ENCODE measurements at regions not wholly inside any gene's neighbourhood (a gene's known extent, or its start where the extent isn't known, plus 50 kb on each side); places are given as distances from the start of the nearest gene placed in this dataset.
A peak's percentile ranks its signal among the peaks of the same experiment; 100 is the strongest.
"Not testable (repeated sequence)": the region's sequence is repeated elsewhere in the genome, so short reads cannot be mapped to it uniquely, and the experiment has no call there.

DNA sequence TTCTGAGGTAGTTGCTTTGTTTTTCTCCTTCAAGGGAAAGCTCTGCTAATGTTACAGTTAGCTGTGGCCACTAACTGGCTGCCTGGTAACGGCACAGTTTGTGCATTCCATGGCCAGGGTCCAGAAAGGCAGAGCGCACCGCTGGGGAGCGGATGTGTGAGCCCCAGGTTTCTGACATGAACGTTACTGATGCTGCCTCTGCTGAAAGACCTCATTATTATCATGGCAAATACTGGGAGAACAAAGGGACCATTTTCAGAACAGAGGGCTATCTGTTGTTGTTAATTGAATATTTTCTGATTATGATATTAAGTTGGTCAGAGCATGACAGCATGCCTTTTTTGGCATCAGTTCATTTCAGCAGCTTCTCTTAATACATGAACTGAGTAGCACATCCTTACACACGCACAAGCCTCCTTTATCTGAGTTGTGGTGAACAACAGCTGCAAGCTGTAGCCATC, 134.1 kb downstream of the NUDT12 start:
- peak; percentile 53 for DNase-seq (ENCODE audit: low spot score)

DNA sequence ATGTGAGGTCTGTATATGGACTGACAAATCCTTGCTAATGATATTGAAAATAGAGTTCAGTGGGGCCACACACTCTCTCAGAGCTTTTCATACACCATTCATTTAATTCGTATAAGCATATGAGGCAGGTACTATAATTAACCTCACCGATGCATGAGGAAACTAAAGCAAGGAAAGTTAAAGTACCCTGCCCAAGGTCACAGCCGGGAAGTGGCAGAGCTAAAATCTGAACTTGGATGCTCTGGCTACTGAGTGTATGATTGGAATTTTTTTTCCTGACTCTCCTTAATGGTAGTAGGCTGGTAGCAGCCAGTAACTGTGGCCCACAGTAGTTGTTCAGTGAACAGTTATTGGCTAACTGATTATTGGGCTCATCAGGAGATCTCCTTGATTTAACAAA, 135.3 kb downstream of the NUDT12 start:
- no peak for DNase-seq (ENCODE audit: low spot score)

DNA sequence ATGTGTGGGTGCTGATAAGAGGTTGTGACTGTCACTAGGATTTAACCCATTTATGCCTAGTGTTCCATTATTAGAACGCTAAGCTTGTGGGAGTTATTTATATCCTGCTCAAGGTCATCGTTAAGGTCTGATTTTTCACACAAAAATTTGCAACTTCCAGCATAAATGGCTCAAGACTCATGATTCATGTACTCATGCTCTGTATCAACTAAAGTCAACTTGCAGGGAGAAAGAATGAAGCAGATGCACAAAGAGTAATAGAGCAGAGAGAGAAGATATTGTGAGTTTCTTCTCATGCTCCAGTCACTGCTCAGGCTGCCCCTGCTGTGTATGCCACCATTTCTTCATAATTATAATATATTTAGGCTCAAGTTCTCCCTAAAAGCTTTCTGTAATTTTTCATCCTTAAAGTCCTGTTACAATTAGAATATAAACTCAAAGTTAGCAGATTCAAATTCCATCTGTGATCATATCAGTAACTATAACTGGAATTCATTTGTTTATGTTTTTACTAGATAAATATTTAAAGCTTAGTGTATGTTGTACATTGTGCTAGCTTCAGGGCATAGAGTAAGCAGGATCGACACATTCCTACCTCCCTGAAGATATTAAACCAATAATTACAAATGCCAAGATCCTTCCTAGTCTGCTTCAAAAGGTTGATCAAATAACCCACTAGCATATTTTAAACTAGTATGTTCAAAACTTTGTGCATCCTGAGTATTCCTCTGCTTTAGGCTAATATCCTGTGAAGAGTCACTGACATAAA, 136.7 kb downstream of the NUDT12 start:
- DNase-seq (ENCODE audit: low spot score), result no peak

DNA sequence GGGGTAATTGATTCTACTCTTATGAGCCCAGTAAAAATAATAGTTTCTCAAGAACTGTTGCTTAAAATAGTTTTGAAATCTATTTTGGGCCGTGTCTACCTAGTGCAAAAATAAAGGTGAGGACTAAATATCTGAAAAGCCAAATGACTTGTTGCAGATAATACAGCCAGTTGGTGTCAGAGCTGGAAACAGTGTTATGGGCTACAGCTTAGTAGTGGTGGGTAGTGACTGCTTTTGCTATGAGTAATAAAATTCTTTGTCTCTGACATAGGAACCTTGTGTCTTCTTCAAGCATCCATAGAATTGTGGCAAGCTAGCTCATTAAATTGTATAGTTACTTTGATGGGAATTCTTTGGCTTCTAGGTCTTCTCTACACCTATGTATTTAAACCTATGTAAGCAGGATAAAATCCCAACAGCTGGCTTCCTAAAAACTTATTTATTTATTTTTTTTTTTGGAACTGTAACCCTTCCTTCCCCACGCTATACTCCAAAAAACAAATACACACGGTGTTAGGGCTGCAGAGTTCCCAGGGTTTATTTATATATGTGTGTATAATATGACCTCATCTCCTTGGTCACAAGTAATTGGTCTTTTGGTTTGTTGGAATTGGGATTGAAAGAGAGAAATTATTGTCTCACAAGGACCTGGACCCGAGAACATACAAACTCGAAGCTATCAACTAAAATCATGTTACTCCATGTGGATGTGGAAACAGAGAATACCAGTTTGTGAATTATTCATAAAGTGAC, 138.0 kb downstream of the NUDT12 start:
- DNase-seq (ENCODE audit: low spot score), result peak; percentile 56

DNA sequence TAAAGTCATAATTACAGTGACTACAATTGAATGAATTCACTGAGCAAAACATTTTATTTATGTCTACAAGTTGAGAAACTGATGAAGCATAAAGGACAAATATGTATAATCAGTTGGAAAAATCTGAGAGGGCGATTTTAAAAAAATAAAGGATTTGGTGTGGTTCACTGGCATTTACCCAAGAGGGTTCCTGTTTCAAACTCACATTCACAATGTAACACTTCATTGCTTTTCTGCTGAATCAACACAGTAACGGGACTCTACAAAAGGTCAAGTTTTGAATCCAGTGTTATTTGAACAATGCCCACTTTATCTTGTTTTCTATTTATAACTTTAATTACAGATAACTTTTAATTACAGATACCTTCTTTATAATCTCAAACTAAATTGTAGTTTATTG, 138.6 kb downstream of the NUDT12 start:
- no peak for DNase-seq (ENCODE audit: low spot score)

DNA sequence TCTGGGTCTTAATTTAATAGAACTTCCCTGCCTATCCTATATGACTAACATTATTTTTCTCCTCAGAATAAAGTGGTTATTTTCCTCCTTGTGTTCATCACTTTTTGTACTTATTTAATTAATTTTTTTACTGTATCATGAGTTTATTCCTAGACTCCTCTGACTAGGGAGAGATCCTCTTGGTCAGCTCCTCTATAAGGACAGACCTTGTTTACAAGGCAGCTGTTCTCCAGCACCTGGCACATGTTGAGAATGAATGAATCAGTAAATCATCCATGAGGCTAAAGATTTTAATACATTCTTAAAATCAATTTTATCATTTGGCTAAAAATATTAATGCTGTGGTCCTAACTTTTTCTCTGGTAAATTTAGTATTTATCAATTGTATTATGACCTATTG, 139.8 kb downstream of the NUDT12 start:
- DNase-seq (ENCODE audit: low spot score), result no peak

DNA sequence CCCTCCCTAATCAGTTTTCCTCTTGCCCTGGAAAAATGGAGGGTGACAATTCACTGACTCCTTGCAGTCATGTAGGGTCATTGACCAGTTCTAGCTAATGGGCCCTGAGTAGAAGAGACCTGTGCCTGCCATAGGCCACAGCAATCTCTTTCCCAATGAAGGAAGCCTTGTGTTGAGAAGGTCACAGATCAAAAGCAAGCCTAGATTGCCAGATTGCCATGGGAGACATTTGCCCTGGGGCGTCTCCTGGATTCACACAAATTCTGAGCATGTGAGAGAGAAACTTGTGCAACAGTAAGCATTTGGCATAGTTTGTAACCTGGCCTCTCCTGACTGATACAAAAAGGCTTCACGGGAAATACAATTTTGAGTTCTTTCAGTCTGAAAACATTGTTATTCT, 148.0 kb downstream of the NUDT12 start:
- no peak for DNase-seq (ENCODE audit: low spot score)

DNA sequence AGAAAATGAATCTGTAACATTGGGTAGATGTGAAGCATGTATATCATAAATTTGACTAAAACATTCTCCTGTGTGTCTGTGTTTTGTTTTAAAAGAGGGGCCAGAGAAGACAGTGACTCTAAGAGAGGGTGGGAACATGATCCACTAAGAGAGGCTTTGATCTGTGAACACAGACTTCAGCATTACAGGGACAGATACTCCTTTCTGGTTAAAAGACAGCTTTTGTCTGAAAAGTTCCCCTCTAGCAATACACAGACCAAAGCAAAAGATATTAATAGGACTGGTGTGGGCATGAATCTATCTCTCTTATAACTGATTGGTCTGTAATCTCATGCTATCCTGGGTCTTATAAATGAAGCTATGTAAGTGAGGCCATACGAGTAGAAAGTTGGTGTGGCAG, 150.9 kb downstream of the NUDT12 start:
- DNase-seq (ENCODE audit: low spot score), result no peak

DNA sequence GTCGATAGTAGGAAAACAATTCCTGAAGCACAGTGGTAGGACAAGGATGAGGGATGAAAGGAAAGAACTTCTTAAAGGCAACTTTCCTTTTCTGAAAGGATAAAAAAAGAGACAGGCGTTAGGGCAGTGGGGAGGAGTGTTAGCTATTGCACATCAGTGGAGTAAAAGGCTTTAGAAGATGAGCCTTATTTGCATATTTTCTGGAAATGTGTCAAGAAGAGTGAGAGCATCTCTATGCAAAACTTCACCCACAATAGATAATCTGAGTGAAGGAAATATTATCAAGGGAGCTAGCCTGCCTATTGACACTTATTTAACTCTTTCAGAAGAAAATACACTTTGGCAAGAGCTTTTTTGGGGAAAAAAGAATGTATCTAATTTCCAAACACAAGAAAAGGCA, 151.6 kb downstream of the MACIR start:
- no peak for DNase-seq (ENCODE audit: low spot score)

DNA sequence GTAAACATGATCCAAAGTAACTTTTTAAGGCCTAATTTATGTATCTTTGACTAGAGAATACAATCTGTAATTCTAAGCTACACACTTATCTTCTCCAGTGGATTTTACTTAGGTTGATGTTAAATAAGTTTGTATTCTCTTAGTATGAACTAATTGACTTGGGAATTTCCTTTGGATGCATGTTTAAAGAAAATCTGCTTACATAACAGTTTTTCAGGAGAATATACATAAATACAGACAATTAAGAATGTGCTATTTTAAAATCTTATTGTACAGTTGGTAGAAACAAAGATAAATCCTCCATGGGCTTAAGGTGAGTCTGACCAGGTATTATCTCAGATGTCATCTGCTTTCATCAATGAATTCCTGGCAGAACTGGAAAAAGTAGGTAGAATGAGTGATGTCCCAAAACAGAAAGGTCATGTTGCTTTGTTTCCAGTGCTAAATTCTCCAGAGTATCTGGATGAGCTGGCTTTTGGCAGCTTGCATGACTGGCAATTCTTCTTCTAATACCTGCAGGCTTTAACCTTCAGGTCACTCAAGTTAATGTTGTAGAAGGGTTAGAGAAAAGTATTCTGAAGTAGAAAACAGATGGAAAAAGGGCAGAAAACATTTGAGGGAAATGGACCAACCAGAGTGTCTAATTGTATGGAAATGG, 150.6 kb downstream of the MACIR start:
- DNase-seq (ENCODE audit: low spot score), result no peak

DNA sequence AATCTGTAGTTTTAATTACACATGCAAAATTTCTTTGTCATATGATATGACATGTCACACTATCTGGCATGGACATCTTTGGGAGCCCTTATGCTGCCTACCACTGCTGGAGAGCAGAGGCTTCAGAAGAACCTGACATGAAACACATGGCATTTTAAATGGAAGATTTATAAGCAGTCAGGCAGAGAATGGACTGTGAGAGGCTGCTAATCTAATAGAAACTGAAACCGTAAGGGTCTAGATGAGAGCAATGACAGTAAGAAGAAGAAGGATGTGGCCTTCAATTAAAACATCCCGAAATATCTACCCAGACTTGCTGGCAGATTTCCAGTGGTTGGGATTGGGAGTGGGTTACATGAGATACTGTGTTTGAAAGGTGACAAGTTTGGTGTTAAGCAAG, 149.8 kb downstream of the MACIR start:
- no peak for DNase-seq (ENCODE audit: low spot score)

DNA sequence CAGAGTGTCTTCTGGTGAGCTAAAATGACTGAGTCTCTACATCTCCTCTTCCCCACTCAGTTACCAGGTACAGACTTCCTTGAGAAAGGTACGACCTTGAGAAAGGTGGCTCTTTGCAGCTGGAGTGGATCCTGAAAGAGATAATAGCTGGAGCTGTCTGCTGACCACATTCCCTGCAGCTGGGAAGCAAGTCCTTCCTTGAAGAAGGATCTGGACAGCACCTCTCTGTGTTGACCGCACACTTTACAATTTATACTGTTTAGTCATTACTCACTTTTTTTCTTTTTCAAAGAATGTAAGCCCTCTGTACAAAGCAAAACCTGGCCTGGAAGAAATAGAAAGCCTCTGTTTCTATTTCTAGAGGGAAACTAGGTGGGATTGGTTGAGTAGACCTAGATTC, 148.8 kb downstream of the MACIR start:
- peak; percentile 24 for DNase-seq (ENCODE audit: low spot score)

DNA sequence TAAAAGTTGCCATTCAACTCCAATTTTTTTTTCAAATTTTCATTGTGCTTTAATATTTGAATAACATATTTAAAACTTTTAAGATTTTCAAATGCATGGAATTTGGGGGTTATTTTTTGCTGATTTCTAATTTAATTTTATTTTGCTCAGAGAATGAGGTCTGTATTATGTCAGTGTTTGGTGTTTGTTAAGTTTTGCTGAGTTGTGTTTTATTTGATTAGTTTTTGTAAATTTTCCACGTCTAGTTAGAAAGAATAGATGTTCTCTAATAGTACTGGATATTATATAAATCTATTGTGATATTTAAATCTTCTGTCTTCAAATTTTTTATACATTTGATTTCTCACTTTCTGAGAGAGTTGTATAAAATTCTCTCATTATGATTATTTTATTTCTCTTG, 145.9 kb downstream of the MACIR start:
- no peak for DNase-seq (ENCODE audit: low spot score)

DNA sequence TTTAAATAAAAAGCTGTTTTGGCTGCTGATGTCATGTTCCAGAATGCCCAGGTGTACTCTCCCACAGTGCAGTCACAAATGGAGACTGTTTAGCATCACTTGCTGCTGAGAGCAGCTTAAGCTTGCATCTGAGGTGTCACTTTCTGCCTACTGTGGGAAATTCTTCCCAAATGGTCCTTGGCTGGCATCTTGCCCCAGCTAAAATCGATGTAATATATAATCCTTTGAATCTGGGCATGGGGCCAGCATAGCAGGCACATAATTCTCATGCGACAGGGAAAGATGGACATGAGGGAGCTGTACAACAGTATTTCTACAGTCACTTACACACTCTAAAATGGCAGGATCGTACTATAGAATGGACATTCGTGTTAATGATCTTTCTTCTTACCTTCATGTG, 144.3 kb downstream of the MACIR start:
- no peak for DNase-seq (ENCODE audit: low spot score)

DNA sequence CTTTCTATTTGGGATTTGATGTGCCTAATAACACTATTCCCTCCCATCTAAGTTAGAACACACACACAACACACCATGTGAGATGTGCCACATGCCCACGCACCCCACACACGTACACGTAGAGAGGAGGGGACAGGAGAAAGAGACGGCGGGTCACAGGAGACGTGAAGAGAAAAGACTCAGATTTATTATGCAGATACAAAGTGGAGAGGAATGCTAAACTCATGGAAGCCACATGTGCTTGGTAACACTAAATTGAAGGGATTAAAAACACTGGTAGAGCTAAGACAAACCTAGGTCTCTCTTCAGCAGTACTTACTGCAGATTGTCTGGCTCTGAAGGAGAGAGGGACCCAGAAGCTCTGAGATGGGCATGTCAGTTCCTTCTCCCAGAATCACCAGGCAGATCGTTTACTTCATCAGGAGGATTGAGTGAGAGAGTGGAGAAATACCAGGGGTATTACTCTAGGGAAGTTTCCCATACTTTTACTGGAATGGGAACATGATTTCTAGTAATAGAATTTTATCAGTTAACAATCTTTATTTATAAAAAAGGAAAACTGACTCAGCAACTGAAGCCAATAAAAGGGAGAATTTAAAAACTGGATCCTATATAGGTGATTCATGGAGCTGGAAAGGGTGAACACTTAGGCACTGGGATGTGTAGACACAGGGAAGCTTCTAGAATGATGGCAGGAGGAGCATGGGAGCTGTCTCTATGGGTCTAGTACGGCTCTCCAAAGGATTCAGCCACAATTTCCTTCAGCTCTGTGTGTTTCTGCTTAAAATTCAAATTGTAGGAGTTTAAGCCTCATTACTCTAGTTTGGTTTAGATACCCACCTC, 139.4 kb downstream of the MACIR start:
- DNase-seq (ENCODE audit: low spot score), result peak; percentile 27

DNA sequence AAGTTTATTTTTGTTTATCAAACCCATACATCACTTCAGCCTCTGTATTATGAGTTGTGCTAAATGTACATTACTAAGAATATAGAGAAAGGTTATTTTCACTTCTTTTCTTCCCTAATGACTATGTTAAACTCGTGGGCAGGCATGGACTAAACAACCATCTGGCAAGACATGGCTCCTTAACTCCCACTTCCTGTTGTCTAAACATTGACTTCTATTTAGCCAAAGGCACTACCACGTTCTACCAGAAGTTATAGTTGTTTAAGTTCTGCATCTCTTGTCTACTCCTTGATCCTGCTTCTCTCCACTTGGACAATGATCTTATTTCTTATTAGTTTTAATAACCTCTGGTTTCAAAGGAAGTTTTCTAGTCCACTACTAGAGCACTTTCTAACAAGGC, 136.1 kb downstream of the MACIR start:
- no peak for DNase-seq (ENCODE audit: low spot score)

DNA sequence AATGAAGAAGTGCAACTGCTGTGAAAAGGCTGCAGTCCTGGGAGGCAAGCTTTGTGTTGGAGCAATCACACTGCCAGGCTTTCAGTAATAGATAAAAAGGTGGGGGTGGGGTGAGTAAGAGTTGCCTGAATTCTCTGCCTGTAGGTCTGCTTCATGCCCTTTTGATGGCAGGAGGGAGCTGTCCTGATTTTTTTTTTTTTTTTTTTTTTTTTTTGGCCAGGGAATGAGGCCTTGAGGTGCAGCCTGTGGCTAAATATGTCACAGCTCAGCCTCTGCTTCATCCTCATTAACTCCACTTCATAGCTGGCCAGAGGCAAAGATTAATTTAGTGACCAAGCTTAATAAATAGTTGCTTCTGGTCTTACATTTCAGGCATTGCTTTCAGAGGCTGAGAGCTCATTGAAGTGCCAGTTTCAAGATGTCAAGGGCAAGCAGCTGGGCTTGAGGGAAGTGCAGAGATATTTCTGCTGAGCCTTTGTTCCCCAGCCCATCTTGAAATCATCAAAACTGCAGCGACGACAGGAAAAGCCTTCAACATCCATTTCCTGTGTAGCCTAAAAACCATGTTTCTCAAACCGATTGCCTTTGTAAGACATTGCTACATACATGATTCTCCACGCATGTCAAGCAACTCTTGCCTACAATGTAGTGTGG, 134.7 kb downstream of the MACIR start:
- peak; percentile 56 for DNase-seq (ENCODE audit: low spot score)

DNA sequence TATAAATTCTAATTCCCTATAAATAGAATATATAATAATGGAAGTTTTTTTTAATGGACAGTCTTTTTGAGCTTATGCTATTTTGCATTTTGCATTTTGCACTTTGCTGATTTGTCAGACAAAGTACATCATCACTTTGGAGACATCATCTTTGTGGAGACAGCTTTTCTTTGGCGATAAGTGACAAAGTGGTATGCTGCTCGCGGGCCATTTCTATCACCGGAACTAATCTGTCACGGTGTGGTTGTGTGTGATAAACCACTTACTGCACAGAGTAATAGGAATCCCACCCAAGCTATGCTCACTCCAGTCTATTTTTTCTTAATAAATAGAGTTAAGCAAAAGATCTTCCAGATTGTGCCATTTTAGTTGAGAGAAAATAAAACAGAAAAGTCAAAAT, 133.1 kb downstream of the MACIR start:
- DNase-seq (ENCODE audit: low spot score), result no peak

DNA sequence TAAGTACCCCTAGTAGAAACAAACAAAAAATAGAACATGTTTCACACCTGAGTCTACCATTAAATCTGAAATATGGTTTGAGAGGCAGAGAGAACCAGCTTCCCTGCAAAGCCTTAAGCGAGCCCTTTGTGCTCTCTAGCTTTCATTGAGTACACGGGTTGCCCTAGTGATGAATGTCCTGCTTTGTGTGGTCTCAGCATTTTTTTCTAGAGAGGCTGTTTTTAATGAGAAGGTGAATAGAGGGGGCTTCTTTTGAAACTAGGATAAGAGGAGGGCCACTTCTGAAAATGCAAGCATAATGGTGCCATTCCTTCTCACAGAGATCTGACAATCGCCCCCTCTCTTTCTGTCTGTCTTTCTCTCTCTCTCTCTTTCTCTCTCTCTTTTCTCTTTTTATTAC, 131.3 kb downstream of the MACIR start:
- no peak for DNase-seq (ENCODE audit: low spot score)

DNA sequence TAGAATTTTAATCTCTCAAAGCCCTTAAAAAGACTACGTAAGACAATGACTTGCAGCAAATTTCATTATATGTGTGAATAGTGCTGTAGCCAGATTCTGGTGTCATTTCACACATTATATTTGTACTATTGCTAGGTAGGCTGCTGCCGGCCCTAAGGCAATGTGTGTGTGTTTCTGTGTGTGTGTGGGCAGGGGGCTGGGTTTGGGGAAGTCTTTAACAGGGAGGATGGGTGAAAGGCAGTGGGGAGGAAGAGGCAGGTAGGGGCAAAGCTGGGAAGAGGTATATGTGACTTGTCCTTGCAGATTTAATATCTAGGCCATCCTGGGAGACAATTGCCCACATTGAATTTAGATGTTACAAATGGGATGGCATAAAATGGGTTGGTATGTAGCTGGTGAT, 130.8 kb downstream of the MACIR start:
- no peak for DNase-seq (ENCODE audit: low spot score)

DNA sequence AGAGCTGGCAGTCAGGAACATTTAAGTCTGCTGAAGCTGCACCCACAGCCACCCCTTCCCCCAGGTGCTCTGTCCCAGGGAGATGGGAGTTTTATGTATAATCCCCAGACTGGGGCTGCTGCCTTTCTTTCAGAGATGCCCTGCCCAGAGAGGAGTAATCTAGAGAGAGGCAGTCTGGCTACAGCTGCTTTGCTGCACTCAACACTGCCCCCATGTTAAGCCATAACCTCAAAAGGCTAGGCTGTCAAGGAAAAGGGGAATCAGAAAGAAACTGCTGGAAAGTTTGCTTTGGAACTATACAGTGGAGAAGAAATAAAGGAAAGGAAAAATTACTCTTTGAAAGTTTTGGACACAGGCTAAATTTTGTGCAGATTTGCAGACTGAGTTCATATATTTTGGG, 127.2 kb downstream of the MACIR start:
- no peak for DNase-seq (ENCODE audit: low spot score)

DNA sequence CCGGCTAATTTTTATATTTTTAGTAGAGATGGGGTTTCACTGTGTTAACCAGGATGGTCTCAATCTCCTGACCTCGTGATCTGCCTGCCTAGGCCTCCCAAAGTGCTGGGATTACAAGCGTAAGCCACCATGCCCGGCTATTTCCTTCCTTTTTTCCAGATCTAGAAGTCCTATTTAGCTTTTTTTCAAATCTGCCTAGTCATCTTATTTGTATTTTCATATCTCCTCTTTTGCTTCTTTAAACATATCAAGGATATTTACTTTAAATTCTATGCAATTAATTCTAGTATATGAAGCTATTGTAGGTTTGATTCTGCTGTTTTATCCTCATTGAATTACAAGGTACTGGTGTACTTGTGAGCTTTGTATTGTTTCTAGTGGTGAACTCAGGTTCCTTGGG, 119.1 kb downstream of the MACIR start:
- not testable (repeated sequence) for DNase-seq (ENCODE audit: low spot score)

Measured in AG20443 (cell line).